HCT116 (cell line): ENCODE measurements at regions not wholly inside any gene's neighbourhood (a gene's known extent, or its start where the extent isn't known, plus 50 kb on each side); places are given as distances from the start of the nearest gene placed in this dataset.

ENCODE experiments used
- ATF3 ChIP-seq: IDR thresholded peaks from 2 replicates; pipeline ENCODE4 v1.6.1; 2012
- CTCF ChIP-seq, 3 experiments: fragments of 200-600 bp in 1 of 3; sonication (generic) in 1 of 3; IDR thresholded peaks in 2 of 3; conservative IDR thresholded peaks in 1 of 3; 2 replicates each; pipeline ENCODE4 v1.5.1; 2012 to 2017; ENCODE audit warnings: low read depth in 2 of 3, low read length in 2 of 3, antibody characterized with exemption in 1 of 3, borderline replicate concordance in 1 of 3, control low read depth in 1 of 3, mild to moderate bottlenecking in 1 of 3, mixed read lengths in 1 of 3, mixed run types in 1 of 3, moderate library complexity in 1 of 3; ENCODE audit not compliant: insufficient read depth in 1 of 3
- EZH2 ChIP-seq: fragments of 200-600 bp; sonication (generic); IDR thresholded peaks from 2 replicates; pipeline ENCODE4 v1.6.1; 2017; ENCODE audit warnings: antibody characterized with exemption, mixed run types
- EZH2phosphoT487 ChIP-seq: fragments of 200-600 bp; IDR thresholded peaks from 2 replicates; pipeline ENCODE4 v1.6.1; 2018; ENCODE audit warnings: antibody characterized with exemption, borderline replicate concordance
- FOSL1 ChIP-seq: IDR thresholded peaks from 2 replicates; pipeline ENCODE4 v1.6.1; 2012; ENCODE audit warnings: low read depth
- JUND ChIP-seq: IDR thresholded peaks from 2 replicates; pipeline ENCODE4 v1.6.1; 2012
- MAX ChIP-seq: IDR thresholded peaks from 2 replicates; pipeline ENCODE4 v1.6.1; 2012
- POLR2A ChIP-seq: IDR thresholded peaks from 2 replicates; pipeline ENCODE4 v1.7.0; 2011; ENCODE audit warnings: borderline replicate concordance; ENCODE audit not compliant: insufficient read depth, insufficient read length; ENCODE audit errors: extremely low read depth
- REST ChIP-seq: IDR thresholded peaks from 2 replicates; pipeline ENCODE4 v1.6.1; 2012; ENCODE audit warnings: low read depth
- SIN3A ChIP-seq: IDR thresholded peaks from 2 replicates; pipeline ENCODE4 v1.6.1; 2012; ENCODE audit warnings: low read depth
- SRF ChIP-seq: IDR thresholded peaks from 2 replicates; pipeline ENCODE4 v1.6.1; 2012; ENCODE audit warnings: low read depth
- ZNF274 ChIP-seq: fragments of 200-500 bp; sonication (Bioruptor generic); IDR thresholded peaks from 2 replicates; pipeline ENCODE4 v1.6.1; 2014; ENCODE audit warnings: mild to moderate bottlenecking, low read depth, low read length, inconsistent platforms

- TF ChIP-seq CTCF (IDR thresholded peaks at IDR 0.05 in 2 of 3, conservative IDR thresholded peaks at IDR 0.05 in 1 of 3; ENCODE audit: borderline replicate concordance in 1 of 3, insufficient read depth in 1 of 3, low read depth in 2 of 3, low read length in 2 of 3), result no peak
- no peak for TF ChIP-seq EZH2
- no peak for TF ChIP-seq MAX
- TF ChIP-seq JUND, result no peak
- TF ChIP-seq REST, result no peak
- no peak for TF ChIP-seq EZH2phosphoT487
- TF ChIP-seq ATF3, result no peak
- TF ChIP-seq POLR2A, result no peak
- TF ChIP-seq SRF, result no peak
- TF ChIP-seq SIN3A, result no peak
- TF ChIP-seq FOSL1, result no peak
- TF ChIP-seq ZNF274, result no peak
These were observed 198.0 kb downstream of the CAAP1 start for GRCh38 chr9:26694381-26695297.
